Dermis blood vessel endothelial cell (primary cell): ENCODE measurements at regions not wholly inside any gene's neighbourhood (a gene's known extent, or its start where the extent isn't known, plus 50 kb on each side); places are given as distances from the start of the nearest gene placed in this dataset.

ENCODE experiments used
- DNase-seq: peaks from one replicate; pipeline ENCODE4 v3.0.0; 2010

DNA sequence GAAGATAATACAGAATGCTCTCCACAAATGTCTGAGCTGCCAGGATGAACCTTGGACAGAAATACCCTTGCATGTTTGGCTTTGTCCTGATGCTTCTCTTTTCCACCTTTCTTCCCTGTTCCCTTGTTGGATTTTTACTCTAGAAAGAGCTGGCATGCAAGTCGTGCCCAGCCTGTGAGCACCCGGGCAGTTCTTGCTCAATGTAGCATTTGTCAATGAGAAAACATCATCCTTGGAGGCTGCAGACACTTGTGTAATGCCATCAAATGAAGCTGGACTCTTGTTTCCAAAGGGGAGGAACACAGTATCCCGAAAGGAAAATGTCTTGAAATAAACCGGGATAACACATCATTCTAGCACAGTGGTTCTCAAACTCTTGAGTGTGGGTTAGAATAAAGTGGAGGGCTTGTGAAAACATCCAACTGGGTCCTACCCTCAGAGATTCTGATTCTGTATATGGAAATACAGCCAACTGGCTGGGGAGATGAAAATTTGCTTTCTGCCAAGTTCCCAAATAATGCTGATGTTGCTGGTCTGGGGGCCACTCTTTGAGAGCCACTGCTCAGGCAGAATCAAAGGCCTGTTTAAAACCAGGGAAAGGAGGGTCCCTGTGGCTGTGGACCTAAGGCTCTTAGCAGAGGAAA is 237.2 kb downstream of the SPATA18 start:
- DNase-seq: no peak

DNA sequence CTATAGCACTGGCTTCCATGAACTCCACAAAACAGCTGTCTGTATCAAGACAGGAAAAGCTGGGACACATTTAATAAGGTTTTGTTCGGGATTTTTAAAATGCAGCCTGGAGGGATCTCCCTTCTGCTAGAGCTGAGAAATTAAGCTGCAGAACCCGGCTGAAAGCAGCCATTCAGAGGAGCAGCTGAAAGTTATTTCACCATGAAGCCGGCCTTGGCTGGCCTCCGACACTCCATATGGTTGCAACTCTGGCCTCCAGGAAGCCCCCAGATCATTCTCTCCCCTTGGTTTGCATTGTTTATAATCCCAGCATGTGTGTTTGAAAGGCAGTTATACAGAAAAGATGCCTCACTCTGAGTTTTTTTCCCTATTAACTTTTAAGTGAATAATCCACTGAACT is 239.4 kb downstream of the SPATA18 start:
- no peak for DNase-seq

DNA sequence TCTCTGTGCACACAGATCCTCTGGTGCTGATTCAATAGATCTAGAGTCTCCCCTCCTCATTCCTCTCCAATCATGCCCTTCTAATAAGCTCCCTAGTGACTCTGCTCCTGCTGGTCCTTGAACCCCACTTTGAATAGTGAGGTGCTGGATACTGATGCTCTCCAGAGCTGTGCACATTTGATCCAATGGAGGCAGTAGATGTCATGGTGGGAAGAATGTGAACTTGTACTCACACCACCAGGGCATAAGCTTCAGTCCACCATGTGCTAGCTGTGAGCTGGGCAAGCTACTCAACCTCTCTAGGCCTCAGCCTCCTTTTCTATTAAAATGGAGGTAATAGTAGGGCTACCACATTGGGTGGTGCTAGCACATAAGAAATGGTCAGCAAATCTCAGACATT is 241.1 kb downstream of the SPATA18 start:
- DNase-seq: no peak

DNA sequence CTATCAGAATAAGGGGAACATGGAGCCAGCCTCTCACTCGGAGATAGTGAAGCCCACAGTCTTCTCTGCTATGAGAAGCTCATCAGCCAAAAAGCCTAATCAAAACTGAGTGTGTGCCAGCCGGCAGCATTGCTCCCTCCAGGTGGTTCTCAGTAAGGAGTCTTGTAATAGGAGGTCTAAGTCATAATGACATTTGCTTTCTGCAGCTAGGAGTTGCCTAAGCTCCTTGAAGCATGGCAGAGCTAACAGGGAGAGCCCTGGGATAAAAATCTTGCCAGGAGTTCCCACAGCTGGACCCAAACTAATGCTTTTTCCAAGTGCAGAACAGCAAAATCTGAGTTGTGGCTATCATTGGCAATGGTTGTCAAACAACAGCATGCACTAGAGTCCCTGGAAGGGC is 245.2 kb downstream of the SPATA18 start:
- no peak for DNase-seq

DNA sequence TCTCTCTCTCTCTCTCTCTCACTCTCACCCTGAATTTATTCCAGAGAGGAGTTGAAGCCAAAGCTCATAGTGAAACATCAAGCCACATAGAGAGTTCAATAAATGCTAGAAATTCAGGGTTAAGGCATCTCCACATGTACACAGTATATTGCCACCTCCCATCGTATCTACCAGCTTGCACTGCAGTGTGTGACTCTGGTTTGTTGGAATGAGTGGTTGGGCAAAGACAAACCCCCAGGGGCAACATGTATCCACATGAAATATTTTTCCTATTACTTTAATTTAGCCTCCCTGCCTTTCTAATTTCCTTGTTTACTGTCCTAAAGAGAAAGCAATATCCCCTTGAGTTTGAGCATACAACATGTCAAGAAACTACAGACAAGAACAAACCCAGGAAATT is 247.3 kb downstream of the SPATA18 start:
- DNase-seq: no peak

DNA sequence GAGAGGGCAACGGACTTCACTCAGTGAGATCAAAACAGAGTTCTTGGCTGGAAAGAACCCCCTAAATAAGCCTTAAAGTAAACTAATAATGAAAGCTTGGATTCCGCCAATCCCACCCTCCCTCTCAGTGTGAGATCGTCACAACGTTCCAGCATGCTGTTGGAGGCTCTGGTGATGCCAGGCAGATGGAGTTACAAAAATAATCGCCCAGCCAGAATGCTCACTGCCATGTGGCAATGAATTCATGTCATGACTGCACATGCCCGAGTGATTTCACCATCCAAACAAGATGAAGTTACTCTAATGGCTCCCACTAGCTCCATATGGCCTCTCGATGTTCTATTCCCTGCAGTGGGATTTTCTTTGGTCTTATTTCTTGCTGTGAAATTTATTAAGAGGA is 248.0 kb downstream of the SPATA18 start:
- no peak for DNase-seq

DNA sequence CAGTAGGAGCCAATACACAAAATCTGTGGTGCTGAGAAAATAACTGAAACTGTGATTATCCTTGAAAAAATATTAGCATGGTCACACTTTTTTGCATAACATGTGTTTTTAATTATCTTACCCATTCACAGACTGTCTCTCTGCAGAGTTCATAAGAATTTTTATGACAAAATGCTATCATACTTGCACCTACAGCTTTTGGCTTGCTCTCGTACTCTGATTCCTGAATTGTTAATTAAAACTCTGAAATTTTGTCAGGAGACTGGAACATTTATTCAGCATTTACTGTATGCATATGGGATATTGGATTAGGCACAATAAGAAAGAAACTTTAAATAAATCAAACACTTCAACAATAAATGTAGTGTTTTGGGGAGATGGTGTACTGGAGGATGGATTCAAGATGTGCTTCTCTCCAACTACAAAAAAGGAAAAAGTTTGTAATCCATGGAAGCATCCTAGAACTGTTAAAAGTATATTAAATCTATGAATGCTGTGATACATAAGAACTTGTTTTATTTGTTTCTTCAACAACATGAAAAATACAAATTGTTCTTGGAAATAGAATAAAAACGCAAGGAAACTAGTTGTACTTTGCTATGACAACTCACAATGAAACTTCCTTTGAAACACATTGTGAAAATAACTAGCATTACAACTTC is 260.5 kb downstream of the SPATA18 start:
- no peak for DNase-seq

DNA sequence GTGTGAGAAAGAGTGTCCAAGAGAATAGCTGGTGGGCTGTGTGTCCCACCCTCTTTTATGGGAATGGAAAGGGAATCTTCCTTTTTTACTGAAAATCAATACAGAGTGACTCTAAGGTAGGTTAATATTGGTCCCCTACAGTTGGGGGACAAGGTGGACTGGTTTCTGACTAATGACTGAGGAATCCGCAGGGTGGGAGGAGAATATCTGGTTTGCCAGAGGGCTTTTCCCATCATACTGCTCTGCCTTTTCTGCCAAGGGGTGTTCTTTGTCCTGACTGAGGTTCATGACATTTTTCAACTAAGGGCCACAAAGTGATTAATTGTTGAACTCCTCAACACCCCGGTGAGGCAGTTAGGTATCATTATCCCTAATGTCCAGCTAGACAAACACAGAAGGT is 261.6 kb downstream of the SPATA18 start:
- no peak for DNase-seq

DNA sequence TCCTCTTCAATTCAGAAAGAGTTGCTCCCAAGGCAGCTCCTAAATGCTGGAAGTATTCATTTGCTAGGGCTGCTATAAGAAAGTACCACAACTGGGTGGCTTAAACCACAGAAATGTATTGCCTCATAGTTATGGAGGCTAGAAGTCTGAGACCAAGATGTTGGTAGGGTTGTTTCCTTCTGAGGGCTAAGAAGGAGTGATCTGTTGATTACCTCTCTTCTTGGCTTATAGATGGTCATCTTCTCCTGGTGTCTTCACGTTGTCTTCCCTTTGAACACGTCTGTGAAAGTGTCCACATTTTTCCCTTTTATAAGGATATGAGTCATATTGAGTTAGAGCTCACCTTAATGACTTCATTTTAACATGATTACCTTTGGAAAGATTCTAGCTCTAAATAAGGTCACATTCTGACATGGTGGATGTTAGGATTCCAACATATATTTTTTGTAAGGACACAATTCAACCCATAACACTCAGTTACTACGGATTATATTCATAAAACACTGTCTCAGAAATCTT is 266.3 kb downstream of the SPATA18 start:
- no peak for DNase-seq

DNA sequence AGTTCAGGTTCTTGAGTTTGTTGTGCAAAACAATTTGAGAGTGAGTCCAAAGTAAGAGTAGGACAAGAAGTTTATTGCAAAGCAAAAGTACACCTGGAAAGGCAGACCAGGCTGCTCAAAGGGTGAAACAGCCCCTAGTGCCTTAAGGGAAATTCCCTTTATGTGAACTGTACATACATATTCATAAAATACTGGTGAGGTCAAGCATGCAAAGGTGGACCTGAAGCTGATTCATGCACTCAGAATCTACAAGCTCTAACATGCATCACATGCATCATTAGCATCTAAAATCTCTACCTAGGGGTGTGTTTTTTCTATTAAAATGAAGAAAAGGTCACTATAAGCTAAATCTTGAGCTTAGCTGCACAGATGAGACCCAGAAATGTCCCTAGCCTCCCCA is 266.9 kb downstream of the SPATA18 start:
- no peak for DNase-seq

DNA sequence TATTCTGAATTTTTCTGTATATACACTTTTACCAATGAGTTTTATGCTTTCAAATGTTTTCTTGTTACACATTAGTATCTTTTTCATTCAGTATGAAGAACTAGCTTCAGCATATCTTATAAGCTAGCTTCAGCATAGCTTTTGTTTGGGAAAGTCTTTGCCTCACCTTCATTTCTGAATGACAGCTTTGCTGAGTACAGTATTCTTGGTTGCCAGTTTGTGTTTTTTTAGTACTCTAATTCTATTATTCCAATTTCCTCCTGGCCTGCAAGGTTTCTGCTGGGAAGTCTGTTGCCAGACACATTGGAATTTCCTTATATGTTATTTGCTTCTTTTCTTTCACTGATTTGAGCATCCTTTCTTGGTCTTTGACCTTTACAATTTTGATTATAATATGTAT is 278.8 kb downstream of the SPATA18 start:
- DNase-seq: no peak

DNA sequence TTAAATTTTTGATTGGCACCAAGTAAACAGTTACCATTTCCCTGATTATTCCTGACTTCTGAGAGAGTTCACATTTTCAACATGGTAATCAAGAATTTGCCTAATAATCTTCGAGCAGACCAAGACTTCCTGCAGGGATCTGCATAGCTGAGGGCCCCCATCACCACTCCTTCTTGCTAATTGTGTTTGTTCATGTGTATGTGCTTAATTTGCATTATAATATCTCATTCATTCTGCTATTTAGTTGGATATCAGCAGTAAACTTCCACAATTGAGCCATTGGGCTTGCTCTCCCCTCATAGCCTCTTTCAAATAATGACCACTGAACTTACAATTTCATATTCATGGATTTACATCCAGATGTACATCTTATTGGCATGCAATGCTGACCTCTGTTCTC is 292.5 kb downstream of the SPATA18 start:
- no peak for DNase-seq

DNA sequence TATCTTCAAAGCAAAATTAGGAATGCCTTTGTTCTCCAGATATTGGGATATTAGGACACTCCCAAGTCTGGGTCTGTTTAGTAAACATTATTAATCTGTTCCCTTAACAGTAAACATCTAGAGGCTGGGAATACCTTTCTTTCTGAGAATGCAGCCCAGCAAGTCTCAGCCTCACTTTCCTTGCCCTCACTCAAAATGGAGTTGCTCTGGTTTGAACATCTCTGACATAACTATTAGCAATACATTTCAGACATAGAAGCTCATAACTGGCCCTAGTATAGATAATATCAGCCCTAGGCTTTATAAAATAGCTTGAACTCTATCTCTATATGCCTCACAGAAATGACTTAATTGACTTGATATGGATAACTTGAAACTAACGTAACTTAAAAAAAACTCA is 299.8 kb downstream of the SPATA18 start:
- no peak for DNase-seq

DNA sequence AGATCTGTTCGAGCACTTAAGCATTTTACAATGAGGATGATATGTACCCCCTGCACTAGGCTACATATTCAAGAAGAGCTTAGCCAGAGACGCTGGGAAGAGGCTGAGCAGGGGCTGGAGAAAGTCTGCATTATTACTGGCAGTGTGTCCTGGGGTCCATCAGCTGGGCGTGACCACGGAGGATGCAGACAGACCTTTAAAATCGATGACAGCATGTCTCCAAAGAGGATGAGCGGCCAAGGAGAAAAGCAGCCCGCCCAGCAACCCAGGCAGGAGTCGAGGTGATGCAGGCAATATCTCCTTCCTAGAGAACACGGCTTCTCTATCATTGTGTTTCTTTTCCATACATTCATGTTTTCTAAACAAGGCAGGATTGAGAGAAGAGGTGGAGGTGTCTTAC is 300.7 kb downstream of the USP46 start:
- DNase-seq: no peak

DNA sequence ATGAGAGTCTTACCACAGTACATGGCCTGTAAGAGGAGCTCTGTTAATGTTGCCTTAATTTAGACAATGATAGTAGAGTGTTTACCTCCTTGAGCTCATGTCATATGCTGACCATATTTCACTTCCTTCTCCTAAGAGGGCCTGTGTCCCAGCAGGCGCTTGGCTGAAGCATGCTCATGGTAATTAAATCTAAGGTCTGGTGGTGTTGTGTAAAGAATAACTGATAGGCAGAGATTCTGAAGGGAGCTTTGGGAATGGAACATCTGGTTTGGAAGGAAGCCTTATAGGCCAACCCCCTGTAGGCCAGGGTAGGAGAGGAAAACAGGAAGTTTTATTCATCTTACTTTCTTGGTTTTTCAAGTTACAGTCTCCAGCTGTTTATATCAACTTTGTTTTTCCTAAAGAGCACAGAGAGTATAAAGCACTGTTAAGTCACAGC is 300.2 kb downstream of the USP46 start:
- DNase-seq: no peak

DNA sequence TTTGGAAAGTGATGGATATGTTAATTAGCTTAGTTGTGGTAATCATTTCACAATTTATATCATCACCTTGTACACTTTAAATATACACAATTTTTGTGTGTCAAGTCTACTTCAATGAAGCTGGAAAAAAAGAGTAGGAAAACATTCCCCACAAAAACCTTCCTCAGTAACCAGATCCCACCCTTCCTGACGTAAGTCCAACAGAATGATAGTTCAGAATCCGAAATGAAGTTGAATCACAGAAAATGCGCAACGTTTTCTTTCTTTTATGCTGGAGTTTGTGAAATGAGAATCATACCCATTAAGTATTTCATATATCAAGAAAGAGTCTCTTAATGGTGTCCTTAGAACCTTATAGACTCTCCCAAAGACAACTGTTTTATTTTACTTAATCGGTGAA is 292.9 kb downstream of the USP46 start:
- DNase-seq: no peak

DNA sequence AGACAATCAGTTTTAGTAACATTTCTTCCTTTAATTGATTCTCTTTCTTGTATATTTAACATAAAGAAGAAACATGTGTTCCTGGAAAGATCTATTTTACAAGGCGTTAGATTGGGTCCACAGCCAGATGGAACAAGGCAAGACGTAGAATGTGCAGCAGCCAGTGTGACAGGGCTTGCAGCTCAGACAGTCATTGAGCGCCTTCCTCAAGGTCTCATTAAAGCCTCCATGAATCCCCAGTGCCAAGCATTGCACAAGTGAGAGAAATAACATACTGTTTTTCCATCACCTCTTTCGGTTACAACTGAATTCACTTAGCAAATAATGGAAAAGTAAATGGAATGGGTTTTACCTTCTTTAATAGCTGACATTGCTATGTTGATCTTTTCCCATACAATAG is 292.5 kb downstream of the USP46 start:
- DNase-seq: no peak

DNA sequence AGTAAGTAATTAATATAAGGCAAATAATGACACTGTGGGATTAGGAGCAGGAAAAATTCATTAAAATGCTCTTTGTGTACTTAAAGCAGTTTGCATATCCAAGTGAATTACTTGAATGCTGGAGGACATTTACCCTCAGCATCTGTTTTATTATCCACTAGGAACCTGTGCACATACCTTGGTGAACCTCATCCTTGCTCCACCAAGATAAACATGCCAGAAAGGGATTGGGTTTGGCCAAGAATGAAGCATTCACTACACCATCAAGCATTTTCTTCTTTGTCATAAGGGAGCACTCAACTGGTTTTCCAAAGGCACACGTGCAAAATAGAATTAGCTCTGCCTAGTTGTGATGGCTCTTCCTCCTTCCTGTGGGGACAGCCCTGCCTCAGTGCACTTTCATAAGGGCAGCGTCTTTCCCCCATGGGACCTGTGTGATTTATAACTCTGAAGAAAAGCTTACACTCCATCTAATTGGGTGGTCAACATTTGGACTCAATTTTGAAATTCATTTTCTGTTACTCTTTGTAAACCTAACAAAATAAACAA is 291.7 kb downstream of the USP46 start:
- no peak for DNase-seq

DNA sequence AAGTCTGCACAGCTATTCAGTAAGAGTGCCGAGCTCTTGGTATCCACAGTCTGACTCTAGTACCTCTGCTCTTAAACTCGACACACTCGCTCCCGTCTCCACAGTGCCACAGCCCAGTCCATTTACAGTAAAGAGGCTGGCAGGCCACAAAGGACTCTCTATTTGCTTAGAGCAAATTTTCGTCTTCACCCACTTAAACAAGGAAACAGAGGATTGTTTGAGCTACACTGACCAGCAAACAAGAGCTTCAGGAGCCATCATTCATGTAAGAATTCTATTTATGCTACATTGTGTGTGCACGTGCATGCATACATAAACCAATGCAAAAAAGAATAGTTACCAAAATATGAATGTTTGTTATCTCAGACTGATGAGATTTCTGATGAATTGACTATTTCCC is 290.2 kb downstream of the USP46 start:
- no peak for DNase-seq

DNA sequence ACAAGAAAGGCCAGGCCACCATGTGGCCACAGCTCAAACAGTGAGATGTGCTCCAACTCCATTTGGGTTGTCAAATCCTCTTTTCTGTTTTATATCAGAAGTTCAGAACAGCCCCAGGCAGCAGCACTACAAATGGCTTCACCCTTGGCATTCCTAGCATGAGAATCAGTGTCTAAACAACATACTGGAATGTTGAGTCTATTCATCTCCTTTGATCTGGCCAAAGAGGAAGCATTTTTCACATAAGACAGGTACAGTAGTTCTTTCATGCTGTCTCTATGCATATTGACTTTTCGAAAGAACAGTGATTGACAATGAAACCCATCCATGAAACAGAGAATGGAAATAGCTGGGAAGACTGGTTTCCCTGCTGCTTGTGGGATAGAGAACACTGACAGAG is 289.5 kb downstream of the USP46 start:
- no peak for DNase-seq

DNA sequence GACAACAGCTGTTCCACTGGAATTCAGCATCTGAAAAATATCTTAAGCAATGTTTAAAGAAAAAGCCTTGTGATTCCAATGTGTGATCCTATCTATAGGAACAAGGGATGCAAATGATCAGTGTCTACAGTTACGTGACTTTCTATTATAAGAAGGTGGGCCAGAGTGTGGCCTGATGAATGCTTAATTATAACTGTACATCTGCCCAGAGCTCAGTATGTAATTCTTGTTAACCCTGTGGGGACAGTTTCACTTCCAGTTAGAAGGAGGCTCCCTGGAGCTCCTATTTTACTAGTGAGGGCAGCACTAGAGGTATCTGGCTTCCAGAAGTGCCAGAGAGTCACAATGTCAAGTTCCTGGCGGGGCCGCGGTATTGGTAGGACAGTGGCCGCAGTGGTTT is 288.5 kb downstream of the USP46 start:
- DNase-seq: no peak

DNA sequence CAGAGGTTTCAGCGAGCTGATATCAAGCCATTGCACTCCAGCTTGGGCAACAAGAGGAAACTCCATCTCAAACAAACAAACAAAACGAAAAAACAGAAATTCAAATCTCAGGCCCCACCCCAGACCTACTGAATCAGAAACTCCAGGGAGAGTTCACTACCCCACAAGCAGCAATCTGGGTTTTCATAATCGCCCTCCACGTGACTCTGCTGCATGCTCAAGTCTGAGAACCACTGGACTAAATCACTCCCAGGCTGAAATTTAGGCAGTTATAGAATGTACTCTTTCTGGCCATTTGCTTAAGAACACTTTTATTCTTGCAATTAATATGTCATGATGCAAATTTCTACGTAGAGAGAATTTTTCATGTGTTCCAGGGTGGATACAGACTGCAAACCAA is 287.3 kb downstream of the USP46 start:
- DNase-seq: no peak

DNA sequence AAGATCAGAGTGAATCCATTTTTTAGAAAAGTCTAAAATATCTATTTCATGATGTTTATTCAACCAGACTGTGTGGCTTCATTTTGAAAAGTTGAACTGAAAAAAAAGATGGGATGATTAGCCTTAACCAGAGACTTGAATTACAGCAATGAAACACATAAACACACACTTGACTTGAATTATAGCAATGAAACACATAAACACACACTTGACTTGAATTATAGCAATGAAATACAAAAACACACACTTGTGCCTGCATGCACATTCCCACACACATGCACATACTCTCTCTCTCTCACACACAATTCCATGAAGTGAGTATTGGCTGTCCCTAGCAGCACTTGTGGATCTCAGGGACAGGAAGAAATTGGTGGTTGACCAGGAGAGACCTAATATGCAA is 286.8 kb downstream of the USP46 start:
- no peak for DNase-seq

DNA sequence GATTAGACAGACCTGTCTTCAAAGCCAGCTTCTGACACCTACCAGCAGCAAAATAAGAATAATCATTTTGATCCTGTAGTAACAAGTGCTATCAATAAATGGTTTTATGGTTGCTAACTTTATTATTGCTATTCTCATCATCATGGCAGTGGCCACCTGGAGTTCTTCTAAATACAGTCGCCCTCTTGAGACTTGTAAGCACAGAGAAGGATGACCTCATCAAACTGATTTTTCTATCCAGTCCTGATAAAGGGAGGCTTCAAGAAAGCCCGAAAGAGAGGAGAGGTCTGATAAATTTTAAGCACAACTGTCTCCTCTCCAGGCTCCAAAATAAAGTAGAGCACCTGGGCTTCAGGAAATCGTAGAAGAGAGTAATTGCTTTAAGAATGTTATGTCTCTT is 286.4 kb downstream of the USP46 start:
- no peak for DNase-seq

DNA sequence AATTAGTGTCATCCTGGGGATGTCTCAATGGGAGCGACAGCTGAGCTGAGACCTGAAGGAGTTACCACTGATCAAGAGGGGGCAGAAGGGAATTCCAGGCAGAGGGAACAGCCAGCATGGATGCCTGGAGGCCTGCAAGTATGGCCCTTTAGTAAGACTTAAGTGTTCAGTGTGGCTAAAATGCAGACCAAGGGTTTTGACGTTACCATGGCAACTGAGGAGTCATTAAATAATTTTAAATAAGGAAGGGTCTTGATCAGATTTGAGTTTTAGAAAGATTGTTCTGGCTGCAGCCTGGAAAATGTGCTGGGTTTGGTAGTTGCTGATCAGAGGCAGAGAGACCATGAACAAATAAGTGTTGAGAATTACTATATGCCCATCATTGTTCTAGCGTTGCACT is 285.5 kb downstream of the USP46 start:
- DNase-seq: no peak
